Uterus (tissue), 3 donors: ENCODE measurements at regions not wholly inside any gene's neighbourhood (a gene's known extent, or its start where the extent isn't known, plus 50 kb on each side); places are given as distances from the start of the nearest gene placed in this dataset.

Source experiments
- DNase-seq, 2 donors: peaks; one replicate each; pipeline ENCODE4 v3.0.0-alpha.2; 2019 to 2020
- H3K27ac ChIP-seq, 2 donors: fragments of 200-600 bp; sonication (generic); 1 replicate in 1 of 2; 2 replicates in 1 of 2; pipeline ENCODE4 v1.5.1; 2016 to 2018
- H3K27me3 ChIP-seq, 2 donors: fragments of 200-600 bp; sonication (generic); one replicate each; pipeline ENCODE4 v1.5.1; 2018 to 2019; ENCODE audit warnings: control low read depth in 1 of 2
- H3K36me3 ChIP-seq, 2 donors: fragments of 200-600 bp; sonication (generic); one replicate each; pipeline ENCODE4 v1.5.1; 2019; ENCODE audit warnings: control low read depth in 1 of 2
- H3K4me1 ChIP-seq, 2 donors: fragments of 200-600 bp; sonication (generic); one replicate each; pipeline ENCODE4 v1.5.1; 2018 to 2019; ENCODE audit warnings: control low read depth in 1 of 2
- H3K4me3 ChIP-seq, 2 donors: fragments of 200-600 bp; sonication (generic); 1 replicate in 1 of 2; 2 replicates in 1 of 2; pipeline ENCODE4 v1.5.1; 2018 to 2019; ENCODE audit warnings: mild to moderate bottlenecking in 1 of 2
- H3K9me3 ChIP-seq, 2 donors: fragments of 200-600 bp; sonication (generic); one replicate each; pipeline ENCODE4 v1.5.1; 2019; ENCODE audit warnings: control low read depth in 1 of 2
- CTCF ChIP-seq, 4 experiments: fragments of 200-600 bp in 2 of 4; fragments of 450-650 bp in 2 of 4; sonication (generic) in 2 of 4; IDR thresholded peaks; one replicate each; pipeline ENCODE4 v1.5.1; 2016 to 2019; ENCODE audit warnings: antibody characterized with exemption in 4 of 4, mild to moderate bottlenecking in 2 of 4, moderate library complexity in 1 of 4
- POLR2A ChIP-seq, 2 donors: fragments of 450-650 bp; IDR thresholded peaks; one replicate each; pipeline ENCODE4 v1.6.1; 2016; ENCODE audit warnings: antibody characterized with exemption in 2 of 2, mild to moderate bottlenecking in 1 of 2, moderate library complexity in 1 of 2
- intact Hi-C: fragments of 100-400 bp; cut with DNase I; formaldehyde crosslinking; loops from one replicate; pipeline ENCODE4 v1.15.1; 2023; ENCODE audit warnings: low total_unique reads
- donor health status: DM: yes; HTN: yes; CAD: no.

GRCh38 chr2:16727256-16727655 is 61.6 kb upstream of the CYRIA start:
- Histone ChIP-seq H3K9me3 (no peaks in the 10 kb centered on the region), H3K4me3 (no peak overlapping the region), H3K36me3 (no peaks in the 10 kb centered on the region), H3K4me1 (no peaks in the 10 kb centered on the region), H3K27me3 (no peaks in the 10 kb centered on the region), H3K27ac (no peak overlapping the region)
- no peak for DNase-seq
- TF ChIP-seq POLR2A (IDR thresholded peaks at IDR 0.05), result no peak
- TF ChIP-seq CTCF (IDR thresholded peaks at IDR 0.05), result peak in 1 of 4 experiments; percentile 10
- intact Hi-C loops, result no loop called here

- H3K4me3 ChIP-seq, result no peak overlapping the region
- H3K27me3 ChIP-seq, result no peaks in the 10 kb centered on the region
- TF ChIP-seq POLR2A (IDR thresholded peaks at IDR 0.05) (no peak), CTCF (IDR thresholded peaks at IDR 0.05) (no peak)
- H3K36me3 ChIP-seq, result no peaks in the 10 kb centered on the region
- H3K9me3 ChIP-seq, result no peaks in the 10 kb centered on the region
- no peaks in the 10 kb centered on the region for H3K4me1 ChIP-seq
- H3K27ac ChIP-seq, result no peak overlapping the region
- intact Hi-C loops, result no loop called here
- DNase-seq, result no peak
Observed at GRCh38 chr2:16726577-16726976, 60.9 kb upstream of the CYRIA start.

- Histone ChIP-seq H3K9me3 (no peaks in the 10 kb centered on the region), H3K4me3 (no peak overlapping the region), H3K27me3 (no peaks in the 10 kb centered on the region), H3K4me1 (no peaks in the 10 kb centered on the region), H3K36me3 (no peaks in the 10 kb centered on the region), H3K27ac (no peak overlapping the region)
- TF ChIP-seq POLR2A (IDR thresholded peaks at IDR 0.05) (no peak), CTCF (IDR thresholded peaks at IDR 0.05) (no peak)
- intact Hi-C loops, result no loop called here
- DNase-seq, result no peak
Observed at GRCh38 chr2:16726147-16726546, 60.5 kb upstream of the CYRIA start.

- Histone ChIP-seq H3K27ac (no peak overlapping the region), H3K4me3 (no peak overlapping the region), H3K27me3 (no peaks in the 10 kb centered on the region), H3K4me1 (no peaks in the 10 kb centered on the region), H3K36me3 (no peaks in the 10 kb centered on the region), H3K9me3 (no peaks in the 10 kb centered on the region)
- no peak for DNase-seq
- intact Hi-C loops, result no loop called here
- TF ChIP-seq POLR2A (IDR thresholded peaks at IDR 0.05) (no peak), CTCF (IDR thresholded peaks at IDR 0.05) (no peak)
Observed at GRCh38 chr2:16725549-16725948, 59.9 kb upstream of the CYRIA start.

GRCh38 chr2:16722677-16723076 is 57.0 kb upstream of the CYRIA start:
- Histone ChIP-seq H3K4me3 (no peak overlapping the region), H3K36me3 (no peaks in the 10 kb centered on the region), H3K9me3 (no peaks in the 10 kb centered on the region), H3K4me1 (no peaks in the 10 kb centered on the region), H3K27ac (no peak overlapping the region), H3K27me3 (no peaks in the 10 kb centered on the region)
- TF ChIP-seq CTCF (IDR thresholded peaks at IDR 0.05), result no peak
- TF ChIP-seq POLR2A (IDR thresholded peaks at IDR 0.05), result no peak
- no peak for DNase-seq
- intact Hi-C loops, result no loop called here
